Activated T-cell treated with anti-CD3 and anti-CD28 coated beads, Interleukin-2, amount 50 U/mL, for 48 hours (primary cell): ENCODE measurements at regions not wholly inside any gene's neighbourhood (a gene's known extent, or its start where the extent isn't known, plus 50 kb on each side); places are given as distances from the start of the nearest gene placed in this dataset.

Experiments used
- DNase-seq, 2 experiments: peaks; one replicate each; pipeline ENCODE4 v3.0.0-alpha.2; 2020

DNA sequence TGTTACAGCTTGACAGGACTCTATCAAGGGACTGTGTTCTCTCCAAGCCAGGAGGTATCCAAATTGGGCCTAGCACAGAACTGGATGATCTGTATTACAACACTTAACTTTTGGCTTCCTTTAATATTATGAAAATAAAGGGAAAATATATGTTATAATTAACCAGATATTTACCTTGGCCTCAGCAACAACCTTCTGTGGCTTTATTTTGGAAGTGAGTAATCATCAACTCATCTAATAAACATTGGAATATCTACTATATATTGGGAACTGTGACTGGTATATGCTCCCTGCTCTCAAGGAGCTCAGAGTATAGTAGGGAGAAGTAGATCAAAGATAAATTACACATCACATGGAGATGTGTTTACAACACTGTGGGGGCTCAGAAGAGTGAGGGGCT, 352.2 kb downstream of the METTL15 start:
- DNase-seq: no peak

DNA sequence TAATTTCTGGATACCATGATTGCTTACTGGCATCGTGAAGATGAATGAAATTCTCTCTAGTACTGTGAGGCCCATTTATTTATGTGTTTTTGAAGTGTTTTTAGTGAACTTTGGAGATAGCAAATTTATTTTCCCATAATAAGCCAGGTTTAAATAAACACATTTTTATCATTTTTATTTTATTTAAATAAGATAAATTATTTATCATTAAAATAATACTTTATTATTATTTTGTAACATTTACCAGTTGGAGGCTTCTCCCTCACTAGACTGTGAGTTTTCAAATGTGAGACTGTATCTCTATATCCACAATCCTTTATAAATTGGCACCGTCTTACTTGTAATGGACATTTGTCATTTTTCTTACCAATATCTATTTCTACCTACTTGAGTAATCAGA, 351.7 kb downstream of the METTL15 start:
- DNase-seq: no peak

DNA sequence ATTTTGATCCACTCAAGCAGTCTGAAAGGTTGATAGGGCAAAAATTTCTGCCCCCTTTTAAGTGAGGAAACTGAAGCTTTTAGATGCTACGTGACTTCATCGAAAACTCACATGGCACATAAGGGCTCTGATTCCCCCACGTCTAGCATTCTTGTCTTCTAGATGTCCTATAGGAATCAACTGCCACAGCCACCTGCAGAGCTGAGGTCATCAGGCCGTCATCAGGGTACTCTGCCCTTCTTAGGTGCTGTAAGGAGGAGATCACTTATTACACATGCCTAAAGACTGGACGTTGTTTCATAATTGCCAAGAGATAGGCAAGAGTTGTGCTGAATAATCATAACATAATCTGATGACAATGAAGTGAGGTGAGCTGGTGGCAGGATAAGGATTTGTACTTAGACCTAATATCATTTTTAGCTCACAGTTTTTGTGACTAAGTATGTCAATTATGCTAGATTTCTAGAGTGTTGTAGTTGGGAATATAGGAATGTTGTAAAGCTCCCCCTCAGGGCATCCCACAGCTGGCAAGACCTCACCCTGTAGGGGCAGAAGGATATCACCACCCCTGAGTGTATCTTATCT, 349.4 kb downstream of the METTL15 start:
- DNase-seq: no peak

- no peak for DNase-seq
Observed at GRCh38 chr11:28448186-28448585, 340.0 kb downstream of the METTL15 start.

DNA sequence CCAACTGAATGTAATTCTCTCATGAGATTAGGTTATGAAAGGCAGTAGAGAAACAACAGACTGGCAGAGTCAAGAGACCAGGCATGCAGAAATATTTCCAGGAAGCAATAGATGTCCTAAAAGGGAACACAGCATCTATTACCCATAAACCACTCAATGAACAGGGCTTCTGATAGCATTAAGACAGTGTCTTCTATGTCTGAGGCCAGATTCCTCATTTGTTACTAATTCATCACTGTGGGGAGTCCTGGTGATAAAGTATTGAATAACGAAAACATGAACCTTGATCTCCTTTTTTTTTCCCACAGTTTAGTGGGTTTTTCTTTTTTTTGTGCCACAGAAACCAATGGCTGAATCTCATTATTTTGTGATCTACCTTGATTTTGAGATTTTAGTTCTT, 339.0 kb downstream of the METTL15 start:
- no peak for DNase-seq

GRCh38 chr11:28442131-28442530, 333.9 kb downstream of the METTL15 start:
- DNase-seq: no peak

DNA sequence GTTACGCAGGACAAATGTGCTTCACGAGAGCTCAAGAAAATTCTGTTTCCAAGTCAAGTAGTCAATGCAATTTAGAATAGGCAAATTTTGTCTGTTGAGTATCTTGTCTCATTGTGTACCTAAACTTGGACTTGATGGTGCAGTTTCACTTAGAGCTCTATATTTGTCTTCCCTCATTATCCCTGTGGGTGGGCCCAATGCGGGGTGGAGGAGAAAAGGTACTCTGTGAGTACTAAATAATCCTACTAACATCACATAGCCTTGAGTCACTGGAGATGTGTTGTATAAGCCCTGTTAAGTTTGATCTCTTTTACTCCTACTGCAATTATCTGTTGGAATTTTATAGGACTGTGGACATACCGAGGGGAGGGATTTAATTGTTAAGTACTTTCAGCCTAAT, 331.2 kb downstream of the METTL15 start:
- DNase-seq: no peak

GRCh38 chr11:28420099-28420498, 311.9 kb downstream of the METTL15 start:
- no peak for DNase-seq

DNA sequence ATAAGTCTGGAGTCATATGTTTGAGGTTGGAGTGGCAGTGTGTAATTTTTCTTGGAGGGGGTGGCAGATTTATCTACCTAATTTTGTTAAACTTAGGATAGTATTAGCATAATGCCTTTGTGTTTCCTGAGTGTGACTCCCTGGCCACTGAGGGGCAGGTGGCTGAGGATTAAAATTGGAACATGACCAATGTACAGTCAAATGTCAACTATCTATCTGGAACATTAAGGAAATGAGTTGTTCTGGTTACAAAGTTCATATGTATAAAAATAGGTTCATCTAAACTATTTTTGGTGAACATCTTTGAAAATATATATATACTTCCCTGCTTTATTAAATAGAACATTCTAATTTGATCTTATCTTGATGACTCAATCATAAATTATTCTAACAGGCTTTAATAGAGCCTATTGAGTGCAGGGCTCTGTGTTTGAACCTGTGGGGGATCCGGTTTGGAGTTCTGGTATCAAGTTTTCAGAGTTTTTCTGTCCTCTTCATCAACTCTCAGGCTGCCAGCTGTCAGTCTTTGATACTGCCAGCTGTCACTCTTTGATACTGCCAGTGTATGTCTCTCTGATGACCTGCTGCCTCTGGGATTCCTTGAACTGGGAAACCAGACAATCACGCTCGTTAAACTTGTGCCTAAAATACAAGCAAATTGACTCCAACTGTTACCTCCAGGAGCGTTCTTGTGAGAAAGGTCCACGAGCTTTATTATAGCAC, 309.6 kb downstream of the METTL15 start:
- no peak for DNase-seq

- DNase-seq: no peak
Observed at GRCh38 chr11:28412029-28412428, 303.8 kb downstream of the METTL15 start.

DNA sequence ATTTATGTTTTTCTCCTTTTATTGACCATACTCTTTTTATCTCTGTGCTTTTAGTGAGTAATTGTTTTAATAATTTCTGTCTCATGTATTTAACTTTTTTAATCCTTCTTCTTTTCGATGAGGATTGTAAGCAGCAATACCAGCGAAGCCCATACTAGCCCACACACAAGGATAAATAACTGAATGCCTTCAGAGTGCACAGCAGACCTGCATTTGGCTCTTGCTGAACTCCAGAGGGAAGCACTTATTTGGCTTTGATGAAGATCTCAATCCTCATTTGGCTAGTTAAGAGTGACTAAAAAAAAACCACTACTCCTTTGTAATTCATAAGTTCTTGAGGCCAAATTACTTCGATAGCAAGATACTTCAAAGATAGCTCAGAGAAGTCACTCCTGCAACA, 293.3 kb downstream of the METTL15 start:
- DNase-seq: no peak

GRCh38 chr11:28400331-28401100, 292.3 kb downstream of the METTL15 start:
- DNase-seq: no peak

DNA sequence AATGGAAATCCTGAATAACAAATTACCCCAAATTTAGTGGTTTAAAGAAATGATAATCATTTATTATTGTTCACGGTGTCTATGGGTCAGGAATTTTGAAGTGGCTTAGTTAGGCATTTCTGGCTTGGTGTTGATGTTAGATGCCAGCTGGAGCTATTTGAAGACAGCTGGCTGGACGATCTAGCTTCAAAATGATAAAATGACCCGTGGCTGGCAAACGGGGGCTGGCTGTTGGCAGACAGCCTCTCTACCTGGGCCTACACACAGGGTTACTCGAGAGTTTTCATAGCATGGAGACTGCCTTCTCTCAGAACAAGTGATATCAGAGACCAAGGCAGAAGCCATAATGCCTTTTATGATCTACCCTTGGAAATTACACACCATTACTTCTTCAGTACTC, 285.2 kb downstream of the METTL15 start:
- DNase-seq: no peak

DNA sequence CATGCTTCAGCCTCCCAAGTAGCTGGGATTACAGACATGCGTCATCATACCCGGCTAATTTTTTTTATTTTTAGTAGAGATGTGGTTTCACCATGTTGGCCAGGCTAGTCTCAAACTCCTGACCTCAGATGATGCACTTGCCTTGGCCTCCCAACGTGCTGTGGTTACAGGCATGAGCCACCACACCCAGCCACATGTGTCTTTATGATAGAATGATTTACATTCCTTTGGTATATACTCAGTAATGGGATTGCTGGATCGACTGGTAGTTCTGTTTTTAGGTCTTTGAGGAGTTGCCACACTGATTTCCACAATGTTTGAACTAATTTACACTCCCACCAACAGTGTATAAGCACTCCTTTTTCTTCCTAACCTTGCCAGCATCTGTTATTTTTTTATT, 276.2 kb downstream of the METTL15 start:
- no peak for DNase-seq

- DNase-seq: no peak
Observed at GRCh38 chr11:28383456-28383855, 275.3 kb downstream of the METTL15 start.
